Suppressor macrophage (primary cell): ENCODE measurements at regions not wholly inside any gene's neighbourhood (a gene's known extent, or its start where the extent isn't known, plus 50 kb on each side); places are given as distances from the start of the nearest gene placed in this dataset.
"Not testable (repeated sequence)": the region's sequence is repeated elsewhere in the genome, so short reads cannot be mapped to it uniquely, and the experiment has no call there.

Experiments used
- DNase-seq, 4 experiments: peaks; one replicate each; pipeline ENCODE4 v3.0.0-alpha.2; 2020 to 2022

- DNase-seq: not testable (repeated sequence)
Measured at GRCh38 chr4:118504927-118505326, 152.1 kb upstream of the PRSS12 start.

GRCh38 chr4:118505491-118505890 is 152.7 kb upstream of the PRSS12 start:
- not testable (repeated sequence) for DNase-seq

- DNase-seq: not testable (repeated sequence)
Measured at GRCh38 chr4:118512870-118513269, 160.1 kb upstream of the PRSS12 start.

GRCh38 chr4:118514332-118514731 is 161.5 kb upstream of the PRSS12 start:
- not testable (repeated sequence) for DNase-seq

GRCh38 chr4:118516107-118516506 is 163.3 kb upstream of the PRSS12 start:
- DNase-seq: peak; percentile 49 to 75 (median 66)

- DNase-seq: not testable (repeated sequence)
Measured at GRCh38 chr4:118530107-118530506, 155.1 kb upstream of the METTL14 start.

GRCh38 chr4:118531947-118532346 is 153.2 kb upstream of the METTL14 start:
- DNase-seq: not testable (repeated sequence)

GRCh38 chr4:118535788-118536187 is 149.4 kb upstream of the METTL14 start:
- DNase-seq: not testable (repeated sequence)

GRCh38 chr4:118539412-118540077 is 145.6 kb upstream of the METTL14 start:
- peak in 2 of 4 experiments; percentile 59 to 69 for DNase-seq

- DNase-seq: not testable (repeated sequence)
Measured at GRCh38 chr4:118556576-118556975, 128.6 kb upstream of the METTL14 start.

GRCh38 chr4:118557298-118557851 is 127.8 kb upstream of the METTL14 start:
- peak; percentile 17 to 45 (median 34) for DNase-seq

GRCh38 chr4:118558188-118558587 is 127.0 kb upstream of the METTL14 start:
- DNase-seq: not testable (repeated sequence)

- DNase-seq: not testable (repeated sequence)
Measured at GRCh38 chr4:118561559-118561958, 123.6 kb upstream of the METTL14 start.

GRCh38 chr4:118566003-118566513 is 119.1 kb upstream of the METTL14 start:
- DNase-seq: peak; percentile 72 to 83 (median 76)

- not testable (repeated sequence) for DNase-seq
Measured at GRCh38 chr4:118572991-118573390, 112.2 kb upstream of the METTL14 start.

GRCh38 chr4:118574251-118574913 is 110.8 kb upstream of the METTL14 start:
- DNase-seq: not testable (repeated sequence)

- not testable (repeated sequence) for DNase-seq
Measured at GRCh38 chr4:118575057-118575456, 110.1 kb upstream of the METTL14 start.

GRCh38 chr4:118575726-118576125 is 109.5 kb upstream of the METTL14 start:
- peak in 2 of 4 experiments; percentile 44 to 59 for DNase-seq

GRCh38 chr4:118576709-118577219 is 108.4 kb upstream of the METTL14 start:
- DNase-seq: peak in 3 of 4 experiments; percentile 34 to 67 (median 52)

GRCh38 chr4:118585015-118585414 is 100.2 kb upstream of the METTL14 start:
- DNase-seq: no peak

- DNase-seq: no peak
Measured at GRCh38 chr4:118586357-118586790, 98.8 kb upstream of the METTL14 start.

- no peak for DNase-seq
Measured at GRCh38 chr4:118587116-118587831, 97.9 kb upstream of the METTL14 start.
